ENCODE measurements at regions not wholly inside any gene's neighbourhood (a gene's known extent, or its start where the extent isn't known, plus 50 kb on each side); places are given as distances from the start of the nearest gene placed in this dataset.

DNA sequence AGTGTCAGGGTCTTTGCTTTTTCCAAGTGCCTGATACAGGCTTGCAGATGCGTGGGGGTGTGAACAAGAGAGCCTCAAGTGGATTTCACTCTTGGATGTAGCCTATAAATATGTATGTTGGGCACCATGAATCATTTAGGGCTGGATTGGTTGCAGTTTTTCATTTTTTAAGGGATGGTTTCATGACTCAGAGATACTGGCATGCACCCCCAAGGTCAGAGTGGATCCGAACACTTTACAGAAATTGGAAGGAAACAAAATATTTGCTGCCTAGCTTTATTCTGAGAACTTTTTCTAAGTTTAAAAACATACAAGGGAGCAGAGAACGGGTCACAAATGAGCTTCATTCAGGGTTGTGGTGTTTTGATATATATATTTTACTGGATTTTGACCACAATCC is 436.8 kb upstream of the ERCC4 start:
- H2BK120ac ChIP-seq (ENCODE audit: low read depth, low read length): no peak overlapping the region
- 20% methylated on average over 1 of the region's 3 CpGs; no CpG with 5 or more reads in 1 of the 2 experiments for WGBS, 2 experiments (ENCODE audit: extremely low coverage in 2 of 2, insufficient read length in 1 of 2)
- ChIA-PET CTCF (no interaction called here), POLR2A (ENCODE audit: unreplicated experiment) (no interaction called here)
- H3K4ac ChIP-seq (ENCODE audit: low read depth, low read length): no peak overlapping the region
- TF ChIP-seq, protein P1, sequence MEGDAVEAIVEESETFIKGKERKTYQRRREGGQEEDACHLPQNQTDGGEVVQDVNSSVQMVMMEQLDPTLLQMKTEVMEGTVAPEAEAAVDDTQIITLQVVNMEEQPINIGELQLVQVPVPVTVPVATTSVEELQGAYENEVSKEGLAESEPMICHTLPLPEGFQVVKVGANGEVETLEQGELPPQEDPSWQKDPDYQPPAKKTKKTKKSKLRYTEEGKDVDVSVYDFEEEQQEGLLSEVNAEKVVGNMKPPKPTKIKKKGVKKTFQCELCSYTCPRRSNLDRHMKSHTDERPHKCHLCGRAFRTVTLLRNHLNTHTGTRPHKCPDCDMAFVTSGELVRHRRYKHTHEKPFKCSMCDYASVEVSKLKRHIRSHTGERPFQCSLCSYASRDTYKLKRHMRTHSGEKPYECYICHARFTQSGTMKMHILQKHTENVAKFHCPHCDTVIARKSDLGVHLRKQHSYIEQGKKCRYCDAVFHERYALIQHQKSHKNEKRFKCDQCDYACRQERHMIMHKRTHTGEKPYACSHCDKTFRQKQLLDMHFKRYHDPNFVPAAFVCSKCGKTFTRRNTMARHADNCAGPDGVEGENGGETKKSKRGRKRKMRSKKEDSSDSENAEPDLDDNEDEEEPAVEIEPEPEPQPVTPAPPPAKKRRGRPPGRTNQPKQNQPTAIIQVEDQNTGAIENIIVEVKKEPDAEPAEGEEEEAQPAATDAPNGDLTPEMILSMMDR (conservative IDR thresholded peaks at IDR 0.05; ENCODE audit: low read depth, low read length): no peak
- TF ChIP-seq FOS (IDR thresholded peaks at IDR 0.05; ENCODE audit: low read depth, low read length): no peak
- no peak for TF ChIP-seq CHD1 (IDR thresholded peaks at IDR 0.05; ENCODE audit: low read depth, low read length)
- no peak for TF ChIP-seq RFX5 (IDR thresholded peaks at IDR 0.05; ENCODE audit: low read depth, low read length)
- TF ChIP-seq CEBPB (IDR thresholded peaks at IDR 0.05; ENCODE audit: low read depth, low read length): no peak
- no peak for TF ChIP-seq MAFK (IDR thresholded peaks at IDR 0.05; ENCODE audit: low read depth, low read length)
- no peak for TF ChIP-seq POLR2A (IDR thresholded peaks at IDR 0.05; ENCODE audit: low read depth, low read length)
- TF ChIP-seq, protein P2, sequence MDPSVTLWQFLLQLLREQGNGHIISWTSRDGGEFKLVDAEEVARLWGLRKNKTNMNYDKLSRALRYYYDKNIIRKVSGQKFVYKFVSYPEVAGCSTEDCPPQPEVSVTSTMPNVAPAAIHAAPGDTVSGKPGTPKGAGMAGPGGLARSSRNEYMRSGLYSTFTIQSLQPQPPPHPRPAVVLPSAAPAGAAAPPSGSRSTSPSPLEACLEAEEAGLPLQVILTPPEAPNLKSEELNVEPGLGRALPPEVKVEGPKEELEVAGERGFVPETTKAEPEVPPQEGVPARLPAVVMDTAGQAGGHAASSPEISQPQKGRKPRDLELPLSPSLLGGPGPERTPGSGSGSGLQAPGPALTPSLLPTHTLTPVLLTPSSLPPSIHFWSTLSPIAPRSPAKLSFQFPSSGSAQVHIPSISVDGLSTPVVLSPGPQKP (IDR thresholded peaks at IDR 0.05; ENCODE audit: borderline replicate concordance, low read depth, low read length): no peak
- TF ChIP-seq BHLHE40 (IDR thresholded peaks at IDR 0.05; ENCODE audit: low read depth, low read length): no peak
- no peak for TF ChIP-seq RCOR1 (IDR thresholded peaks at IDR 0.05; ENCODE audit: insufficient replicate concordance, low read length)
- no peak for TF ChIP-seq MAZ (IDR thresholded peaks at IDR 0.05; ENCODE audit: borderline replicate concordance, low read depth, low read length)
- TF ChIP-seq RAD21 (IDR thresholded peaks at IDR 0.05; ENCODE audit: low read length): no peak
- TF ChIP-seq MXI1 (IDR thresholded peaks at IDR 0.05; ENCODE audit: borderline replicate concordance, low read depth, low read length): no peak
- TF ChIP-seq NFE2L2 (IDR thresholded peaks at IDR 0.05; ENCODE audit: low read depth, low read length): no peak
- H4K91ac ChIP-seq (ENCODE audit: insufficient read depth, low read depth, low read length): no peak overlapping the region
- peaks cover 27% of the 10 kb centered on the region for H3K9me3 ChIP-seq (ENCODE audit: control insufficient read depth, insufficient read depth, low read length)
- no peak overlapping the region for H2AK5ac ChIP-seq (ENCODE audit: low read depth, low read length)
- H3K4me3 ChIP-seq (ENCODE audit: insufficient read depth, low read depth, low read length): no peak overlapping the region
- no peak overlapping the region for H2BK15ac ChIP-seq (ENCODE audit: low read depth, low read length)
- no peak overlapping the region for H2AFZ ChIP-seq (replicated peaks; ENCODE audit: low read length, poor library complexity)
- no peak for ATAC-seq (ENCODE audit: low read depth)
- no peak overlapping the region for H3K4me2 ChIP-seq (ENCODE audit: low read depth, low read length)
- no peak overlapping the region for H3K9ac ChIP-seq (ENCODE audit: low read depth, low read length)
- H3K79me1 ChIP-seq (ENCODE audit: low read depth in 1 of 2, low read length in 2 of 2): no peaks in the 10 kb centered on the region
- H2BK5ac ChIP-seq (ENCODE audit: low read depth, low read length, poor library complexity, severe bottlenecking): no peak overlapping the region
- H4K8ac ChIP-seq (ENCODE audit: low read depth in 2 of 2, low read length in 2 of 2): no peak overlapping the region
- H3K27ac ChIP-seq (ENCODE audit: insufficient read depth, low read length): no peak overlapping the region
- no TSS peak for BruUV-seq (replicated peaks)
- no peak overlapping the region for H2AK9ac ChIP-seq (replicated peaks; ENCODE audit: low read depth, low read length, poor library complexity)
- no peak overlapping the region for H3K18ac ChIP-seq (ENCODE audit: low read depth, low read length)
- in situ Hi-C loops (cut with MboI; ENCODE audit: low sequenced_read_pairs) (no loop called here), intact Hi-C loops (cut with micrococcal nuclease) (no loop called here), dilution Hi-C loops (cut with HindIII; ENCODE audit: low sequenced_read_pairs, unreplicated experiment) (no loop called here)
- no peak overlapping the region for H3K14ac ChIP-seq (replicated peaks; ENCODE audit: low read depth, low read length)
- no peaks in the 10 kb centered on the region for H3K9me1 ChIP-seq (ENCODE audit: insufficient read depth, low read length)
- H4K5ac ChIP-seq (ENCODE audit: low read depth, low read length): no peak overlapping the region
- no peak overlapping the region for H3K56ac ChIP-seq (ENCODE audit: extremely low read depth, insufficient read depth, low read length)
- H3K4me1 ChIP-seq (ENCODE audit: control insufficient read depth, insufficient read depth, low read length): no peaks in the 10 kb centered on the region
- no peaks in the 10 kb centered on the region for H4K20me1 ChIP-seq (ENCODE audit: insufficient read depth, low read length)
- no peak overlapping the region for H3K23ac ChIP-seq (ENCODE audit: low read depth, low read length)
- DNase-seq: no peak
- H2BK20ac ChIP-seq (ENCODE audit: low read depth, low read length): no peak overlapping the region
- H3K36me3 ChIP-seq (ENCODE audit: control insufficient read depth, insufficient read depth, low read length): no peaks in the 10 kb centered on the region
- H3K27me3 ChIP-seq (ENCODE audit: control insufficient read depth, insufficient read depth, low read length): no peaks in the 10 kb centered on the region

Data from IMR-90 (cell line).